ENCODE measurements at regions not wholly inside any gene's neighbourhood (a gene's known extent, or its start where the extent isn't known, plus 50 kb on each side); places are given as distances from the start of the nearest gene placed in this dataset.
A peak's percentile ranks its signal among the peaks of the same experiment; 100 is the strongest.

- DNase-seq = peak in 1 of 2 donors; percentile 21
- peak in 1 of 2 donors; percentile 24 for ATAC-seq (ENCODE audit: low FRiP score in 2 of 2)
- Histone ChIP-seq H3K4me3 (no peak overlapping the region), H3K4me1 (peaks cover 9 to 28% (median 18%) of the 10 kb centered on the region in 4 donors), H3K27ac (peak overlapping the region in 2 of 4 donors; percentile 49 to 53), H3K27me3 (no peaks in the 10 kb centered on the region), H3K9me3 (peaks cover 5 to 18% (median 12%) of the 10 kb centered on the region in 4 donors), H3K36me3 (no peaks in the 10 kb centered on the region)
- 64 to 87% methylated on average over 5 to 18 of the region's 18 CpGs for WGBS, 2 donors
- TF ChIP-seq POLR2AphosphoS5 (IDR thresholded peaks at IDR 0.05) (peak; percentile 47 to 51), EP300 (IDR thresholded peaks at IDR 0.05) (no peak)
Measured at GRCh38 chr6:169859978-169860703, 108.7 kb downstream of the ERMARD start.

GRCh38 chr6:169859401-169859977 lies 108.1 kb downstream of the ERMARD start:
- 92 to 94% methylated on average over 7 of the region's 7 CpGs for WGBS, 2 donors
- Histone ChIP-seq H3K4me3 (no peak overlapping the region), H3K4me1 (peaks cover 9 to 28% (median 18%) of the 10 kb centered on the region in 4 donors), H3K36me3 (no peaks in the 10 kb centered on the region), H3K27ac (peak overlapping the region in 2 of 4 donors; percentile 14 to 49), H3K27me3 (no peaks in the 10 kb centered on the region), H3K9me3 (peaks cover 5 to 18% (median 12%) of the 10 kb centered on the region in 4 donors)
- DNase-seq (no peak), ATAC-seq (ENCODE audit: low FRiP score in 2 of 2) (no peak)
- TF ChIP-seq POLR2A (IDR thresholded peaks at IDR 0.05) (no peak), POLR2AphosphoS5 (IDR thresholded peaks at IDR 0.05) (no peak), EP300 (IDR thresholded peaks at IDR 0.05) (no peak)
- TF ChIP-seq, protein P1, sequence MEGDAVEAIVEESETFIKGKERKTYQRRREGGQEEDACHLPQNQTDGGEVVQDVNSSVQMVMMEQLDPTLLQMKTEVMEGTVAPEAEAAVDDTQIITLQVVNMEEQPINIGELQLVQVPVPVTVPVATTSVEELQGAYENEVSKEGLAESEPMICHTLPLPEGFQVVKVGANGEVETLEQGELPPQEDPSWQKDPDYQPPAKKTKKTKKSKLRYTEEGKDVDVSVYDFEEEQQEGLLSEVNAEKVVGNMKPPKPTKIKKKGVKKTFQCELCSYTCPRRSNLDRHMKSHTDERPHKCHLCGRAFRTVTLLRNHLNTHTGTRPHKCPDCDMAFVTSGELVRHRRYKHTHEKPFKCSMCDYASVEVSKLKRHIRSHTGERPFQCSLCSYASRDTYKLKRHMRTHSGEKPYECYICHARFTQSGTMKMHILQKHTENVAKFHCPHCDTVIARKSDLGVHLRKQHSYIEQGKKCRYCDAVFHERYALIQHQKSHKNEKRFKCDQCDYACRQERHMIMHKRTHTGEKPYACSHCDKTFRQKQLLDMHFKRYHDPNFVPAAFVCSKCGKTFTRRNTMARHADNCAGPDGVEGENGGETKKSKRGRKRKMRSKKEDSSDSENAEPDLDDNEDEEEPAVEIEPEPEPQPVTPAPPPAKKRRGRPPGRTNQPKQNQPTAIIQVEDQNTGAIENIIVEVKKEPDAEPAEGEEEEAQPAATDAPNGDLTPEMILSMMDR (IDR thresholded peaks at IDR 0.05) = no peak

DNA sequence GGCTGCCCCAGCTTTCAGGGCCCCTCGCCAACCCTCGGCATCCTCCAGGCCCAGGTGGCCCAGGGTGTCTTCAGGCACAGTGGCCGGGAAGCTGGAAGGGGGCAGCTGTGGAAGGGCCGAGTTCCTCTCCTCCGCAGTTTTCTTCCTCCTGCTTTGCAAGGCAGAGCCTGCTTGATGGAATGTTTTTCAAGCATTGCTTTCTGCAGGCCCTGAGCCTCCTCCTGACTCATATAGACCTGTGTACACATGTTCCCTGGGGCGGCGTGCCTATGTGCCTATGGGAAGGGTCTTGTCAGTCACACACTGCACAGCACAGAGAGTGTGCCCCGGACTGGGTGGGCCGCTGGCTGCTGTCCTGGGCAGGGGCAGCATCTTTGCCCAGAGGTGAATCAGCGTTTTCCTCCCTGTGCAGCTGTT lies 107.5 kb downstream of the ERMARD start:
- H3K27me3 ChIP-seq = no peaks in the 10 kb centered on the region
- H3K4me3 ChIP-seq = no peak overlapping the region
- no peak for DNase-seq
- no peak for ATAC-seq (ENCODE audit: low FRiP score in 2 of 2)
- TF ChIP-seq EP300 (IDR thresholded peaks at IDR 0.05) (no peak), POLR2AphosphoS5 (IDR thresholded peaks at IDR 0.05) (no peak), POLR2A (IDR thresholded peaks at IDR 0.05) (no peak)
- TF ChIP-seq, protein P1 (IDR thresholded peaks at IDR 0.05) = no peak
- no peaks in the 10 kb centered on the region for H3K36me3 ChIP-seq
- no peak overlapping the region for H3K27ac ChIP-seq
- 80 to 89% methylated on average over 5 to 10 of the region's 10 CpGs for WGBS, 2 donors
- H3K9me3 ChIP-seq = peaks cover 5 to 18% (median 12%) of the 10 kb centered on the region in 4 donors
- H3K4me1 ChIP-seq = peaks cover 9 to 28% (median 18%) of the 10 kb centered on the region in 4 donors

- no peak overlapping the region for H3K27ac ChIP-seq
- H3K4me1 ChIP-seq = peaks cover 9 to 30% (median 18%) of the 10 kb centered on the region in 4 donors
- H3K36me3 ChIP-seq = no peaks in the 10 kb centered on the region
- no peaks in the 10 kb centered on the region for H3K27me3 ChIP-seq
- peaks cover 5 to 18% (median 12%) of the 10 kb centered on the region in 4 donors for H3K9me3 ChIP-seq
- no peak for TF ChIP-seq POLR2AphosphoS5 (IDR thresholded peaks at IDR 0.05)
- TF ChIP-seq EP300 (IDR thresholded peaks at IDR 0.05) = no peak
- TF ChIP-seq, protein P1 (IDR thresholded peaks at IDR 0.05) = no peak
- TF ChIP-seq POLR2A (IDR thresholded peaks at IDR 0.05) = no peak
- WGBS, 2 donors = 92 to 94% methylated on average over 3 to 17 of the region's 17 CpGs
- peak in 1 of 2 donors; percentile 6 for ATAC-seq (ENCODE audit: low FRiP score in 2 of 2)
- DNase-seq = no peak
- H3K4me3 ChIP-seq = no peak overlapping the region
Measured at GRCh38 chr6:169858293-169858934, 107.0 kb downstream of the ERMARD start.

Measured in upper lobe of left lung (tissue), 6 donors.